SK-N-SH (cell line): ENCODE measurements at regions not wholly inside any gene's neighbourhood (a gene's known extent, or its start where the extent isn't known, plus 50 kb on each side); places are given as distances from the start of the nearest gene placed in this dataset.

Experiments used
- CTCF ChIA-PET: fragments of 300-600, 350-600 bp; formaldehyde crosslinking; extraction: SDS; loops from one replicate; lab custom pipeline; 2021; lab: Yijun Ruan, JAX
- POLR2A ChIA-PET: fragments of 350-600 bp; sonication (Branson Sonifier 250); formaldehyde crosslinking; extraction: SDS; loops from one replicate; lab custom pipeline; 2020; ENCODE audit warnings: antibody characterized with exemption, inconsistent platforms; lab: Yijun Ruan, JAX
- DNase-seq: peaks from one replicate; pipeline ENCODE4 v3.0.0; 2012
- H2AFZ ChIP-seq: fragments of 200-600 bp; sonication (generic); 2 replicates; pipeline ENCODE4 v1.8.1; 2016; ENCODE audit warnings: antibody characterized with exemption, mild to moderate bottlenecking, low read depth
- H3F3A ChIP-seq: fragments of 200-600 bp; sonication (generic); replicated peaks from 2 replicates; pipeline ENCODE3; 2016; ENCODE audit warnings: antibody characterized with exemption, mild to moderate bottlenecking; ENCODE audit not compliant: insufficient read depth
- H3K27ac ChIP-seq, 2 experiments: fragments of 200-500 bp in 1 of 2; fragments of 200-600 bp in 1 of 2; sonication (Bioruptor generic) in 1 of 2; sonication (generic), shearing (Covaris generic) in 1 of 2; 2 replicates each; pipeline versions ENCODE4 v1.5.1 to v1.6.1; 2014 to 2016; ENCODE audit warnings: low read depth in 2 of 2, inconsistent platforms in 1 of 2, low read length in 1 of 2, mild to moderate bottlenecking in 1 of 2, mixed read lengths in 1 of 2
- H3K27me3 ChIP-seq: fragments of 200-600 bp; sonication (generic), shearing (Covaris generic); 2 replicates; pipeline ENCODE4 v1.6.1; 2016; ENCODE audit warnings: mixed run types; ENCODE audit not compliant: insufficient read depth
- H3K36me3 ChIP-seq, 2 experiments: fragments of 200-500 bp in 1 of 2; fragments of 200-600 bp in 1 of 2; sonication (Bioruptor generic) in 1 of 2; sonication (generic) in 1 of 2; replicated peaks in 1 of 2; 2 replicates each; pipeline versions ENCODE3 to v1.5.1; 2014 to 2016; ENCODE audit warnings: low read length in 1 of 2, mild to moderate bottlenecking in 1 of 2; ENCODE audit not compliant: insufficient read depth in 2 of 2, control insufficient read depth in 1 of 2
- H3K4me1 ChIP-seq, 2 experiments: fragments of 200-500 bp in 1 of 2; fragments of 200-600 bp in 1 of 2; sonication (Bioruptor generic) in 1 of 2; sonication (generic), shearing (Covaris generic) in 1 of 2; 2 replicates each; pipeline versions ENCODE4 v1.5.1 to v1.6.1; 2014 to 2016; ENCODE audit warnings: low read depth in 1 of 2, low read length in 1 of 2, mixed run types in 1 of 2; ENCODE audit not compliant: insufficient read depth in 2 of 2, control insufficient read depth in 1 of 2
- H3K4me2 ChIP-seq: fragments of 200-600 bp; sonication (generic), shearing (Covaris generic); 2 replicates; pipeline ENCODE4 v1.6.1; 2017; ENCODE audit warnings: mixed run types
- H3K4me3 ChIP-seq, 2 experiments: fragments of 200-500 bp in 1 of 2; fragments of 200-600 bp in 1 of 2; sonication (Bioruptor generic) in 1 of 2; sonication (generic), shearing (Covaris generic) in 1 of 2; 2 replicates each; pipeline versions ENCODE4 v1.5.1 to v1.8.1; 2014 to 2016; ENCODE audit warnings: low read depth in 2 of 2, inconsistent platforms in 1 of 2, low read length in 1 of 2, mild to moderate bottlenecking in 1 of 2, mixed read lengths in 1 of 2, moderate library complexity in 1 of 2
- H3K79me2 ChIP-seq: fragments of 200-600 bp; sonication (generic); 2 replicates; pipeline ENCODE4 v1.8.1; 2017; ENCODE audit warnings: mild to moderate bottlenecking; ENCODE audit not compliant: insufficient read depth
- H3K9ac ChIP-seq: fragments of 200-600 bp; sonication (generic); 2 replicates; pipeline ENCODE4 v1.6.1; 2017; ENCODE audit warnings: mixed run types
- H3K9me2 ChIP-seq: fragments of 200-600 bp; sonication (generic); 2 replicates; pipeline ENCODE4 v1.6.1; 2017; ENCODE audit warnings: mixed run types
- H3K9me3 ChIP-seq: fragments of 200-600 bp; sonication (generic); 2 replicates; pipeline ENCODE4 v1.6.1; 2017; ENCODE audit warnings: mixed run types, mild to moderate bottlenecking, moderate library complexity
- H4K20me1 ChIP-seq: fragments of 200-600 bp; sonication (generic); 2 replicates; pipeline ENCODE4 v1.6.1; 2017; ENCODE audit warnings: mild to moderate bottlenecking, mixed run types; ENCODE audit not compliant: insufficient read depth
- CHD2 ChIP-seq: fragments of 150-350 bp; IDR thresholded peaks from 2 replicates; pipeline ENCODE4 v1.6.1; 2018; ENCODE audit warnings: low read length; ENCODE audit not compliant: partially characterized antibody
- EP300 ChIP-seq, 2 experiments: IDR thresholded peaks; 2 replicates each; pipeline versions ENCODE4 v1.4.0 to v1.6.1; 2012; ENCODE audit warnings: borderline replicate concordance in 1 of 2, low read depth in 1 of 2, low read length in 1 of 2
- FOSL2 ChIP-seq: IDR thresholded peaks from 2 replicates; pipeline ENCODE4 v1.4.0; 2012; ENCODE audit warnings: low read depth, mild to moderate bottlenecking, moderate library complexity, borderline replicate concordance
- GATA2 ChIP-seq: sonication (generic); formaldehyde crosslinking; IDR thresholded peaks from 2 replicates; pipeline ENCODE4 v1.5.0; 2020; ENCODE audit warnings: mild to moderate bottlenecking, missing genetic modification reagents
- RCOR1 ChIP-seq: fragments of 150-350 bp; IDR thresholded peaks from 2 replicates; pipeline ENCODE4 v1.6.1; 2017; ENCODE audit warnings: antibody characterized with exemption, low read length
- RFX5 ChIP-seq: IDR thresholded peaks from 2 replicates; pipeline ENCODE4 v1.6.1; 2012; ENCODE audit warnings: mild to moderate bottlenecking, improper control_type of control experiment, low read length
- RXRA ChIP-seq: IDR thresholded peaks from 2 replicates; pipeline ENCODE4 v1.4.0; 2012; ENCODE audit warnings: low read depth, mild to moderate bottlenecking, borderline replicate concordance
- TAF1 ChIP-seq: IDR thresholded peaks from 2 replicates; pipeline ENCODE4 v1.6.1; 2012; ENCODE audit warnings: low read depth, mild to moderate bottlenecking, low read length, moderate library complexity, borderline replicate concordance
- TEAD4 ChIP-seq: IDR thresholded peaks from 2 replicates; pipeline ENCODE4 v1.4.0; 2012; ENCODE audit warnings: mild to moderate bottlenecking, borderline replicate concordance; ENCODE audit not compliant: insufficient read depth
- YY1 ChIP-seq: IDR thresholded peaks from 2 replicates; pipeline ENCODE4 v1.4.0; 2012; ENCODE audit warnings: low read depth, mild to moderate bottlenecking
- WGBS: methylation state at CpG from one replicate; pipeline ENCODE4 v1.1.6; 2017; ENCODE audit warnings: low lambda C conversion rate; 5-methylcytosine and 5-hydroxymethylcytosine counted together
- TF ChIP-seq, protein P1 (sequence below): fragments of 200-600 bp; sonication (generic); IDR thresholded peaks from 2 replicates; pipeline ENCODE4 v1.6.1; 2017; ENCODE audit warnings: antibody characterized with exemption, mild to moderate bottlenecking, moderate library complexity
- TF ChIP-seq, protein P2 (sequence below): fragments of 150-350 bp; IDR thresholded peaks from 2 replicates; pipeline ENCODE4 v1.6.1; 2016; ENCODE audit warnings: mild to moderate bottlenecking, low read depth, low read length
- TF ChIP-seq, protein P3 (sequence below): IDR thresholded peaks from 2 replicates; pipeline ENCODE4; 2012
- TF ChIP-seq, protein P4 (sequence below): IDR thresholded peaks from 2 replicates; pipeline ENCODE4 v1.4.0; 2012; ENCODE audit warnings: low read depth, borderline replicate concordance
- TF ChIP-seq, protein P5 (sequence below): IDR thresholded peaks from 2 replicates; pipeline ENCODE4 v1.6.1; 2012; ENCODE audit warnings: mild to moderate bottlenecking, low read depth, low read length, moderate library complexity

DNA sequence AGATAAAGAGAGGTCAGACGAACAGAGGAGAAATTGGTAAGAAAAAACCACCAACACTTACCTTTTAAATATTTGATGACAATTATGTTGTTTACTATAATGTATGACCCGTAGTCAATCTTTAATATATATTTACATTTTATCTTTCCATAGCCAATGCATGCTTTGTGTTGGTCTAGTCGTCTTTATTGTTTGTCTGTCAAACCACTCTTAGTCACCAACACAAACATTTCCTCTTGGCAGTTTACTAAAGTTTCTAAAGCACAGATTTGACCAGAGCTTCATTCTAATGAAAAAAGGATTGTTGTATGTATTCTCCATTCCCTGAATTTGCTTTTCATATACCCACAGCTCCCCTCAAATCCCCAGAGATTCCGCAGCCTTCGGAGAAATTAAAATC lies 784.7 kb upstream of the PIK3C3 start:
- Histone ChIP-seq H3K9me3 (no peaks in the 10 kb centered on the region), H2AFZ (no peak overlapping the region), H3K79me2 (no peaks in the 10 kb centered on the region), H3K27me3 (no peaks in the 10 kb centered on the region), H3K4me3 (no peak overlapping the region), H3K27ac (no peak overlapping the region), H3K4me2 (no peak overlapping the region), H3K4me1 (no peaks in the 10 kb centered on the region; a peak in 1 of 4 replicates), H3K9ac (no peak overlapping the region), H3K9me2 (no peaks in the 10 kb centered on the region), H4K20me1 (no peaks in the 10 kb centered on the region), H3K36me3 (no peaks in the 10 kb centered on the region), H3F3A (no peaks in the 10 kb centered on the region)
- WGBS: 74% methylated on average over 5 of the region's 5 CpGs
- ChIA-PET CTCF (no interaction called here), POLR2A (no interaction called here)
- TF ChIP-seq, protein P1, sequence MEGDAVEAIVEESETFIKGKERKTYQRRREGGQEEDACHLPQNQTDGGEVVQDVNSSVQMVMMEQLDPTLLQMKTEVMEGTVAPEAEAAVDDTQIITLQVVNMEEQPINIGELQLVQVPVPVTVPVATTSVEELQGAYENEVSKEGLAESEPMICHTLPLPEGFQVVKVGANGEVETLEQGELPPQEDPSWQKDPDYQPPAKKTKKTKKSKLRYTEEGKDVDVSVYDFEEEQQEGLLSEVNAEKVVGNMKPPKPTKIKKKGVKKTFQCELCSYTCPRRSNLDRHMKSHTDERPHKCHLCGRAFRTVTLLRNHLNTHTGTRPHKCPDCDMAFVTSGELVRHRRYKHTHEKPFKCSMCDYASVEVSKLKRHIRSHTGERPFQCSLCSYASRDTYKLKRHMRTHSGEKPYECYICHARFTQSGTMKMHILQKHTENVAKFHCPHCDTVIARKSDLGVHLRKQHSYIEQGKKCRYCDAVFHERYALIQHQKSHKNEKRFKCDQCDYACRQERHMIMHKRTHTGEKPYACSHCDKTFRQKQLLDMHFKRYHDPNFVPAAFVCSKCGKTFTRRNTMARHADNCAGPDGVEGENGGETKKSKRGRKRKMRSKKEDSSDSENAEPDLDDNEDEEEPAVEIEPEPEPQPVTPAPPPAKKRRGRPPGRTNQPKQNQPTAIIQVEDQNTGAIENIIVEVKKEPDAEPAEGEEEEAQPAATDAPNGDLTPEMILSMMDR: no peak
- TF ChIP-seq RXRA: no peak
- TF ChIP-seq EP300 (IDR thresholded peaks at IDR 0.05; ENCODE audit: borderline replicate concordance in 1 of 2, low read depth in 1 of 2, low read length in 1 of 2): no peak
- TF ChIP-seq YY1: no peak
- no peak for TF ChIP-seq TAF1
- no peak for TF ChIP-seq CHD2
- TF ChIP-seq, protein P2, sequence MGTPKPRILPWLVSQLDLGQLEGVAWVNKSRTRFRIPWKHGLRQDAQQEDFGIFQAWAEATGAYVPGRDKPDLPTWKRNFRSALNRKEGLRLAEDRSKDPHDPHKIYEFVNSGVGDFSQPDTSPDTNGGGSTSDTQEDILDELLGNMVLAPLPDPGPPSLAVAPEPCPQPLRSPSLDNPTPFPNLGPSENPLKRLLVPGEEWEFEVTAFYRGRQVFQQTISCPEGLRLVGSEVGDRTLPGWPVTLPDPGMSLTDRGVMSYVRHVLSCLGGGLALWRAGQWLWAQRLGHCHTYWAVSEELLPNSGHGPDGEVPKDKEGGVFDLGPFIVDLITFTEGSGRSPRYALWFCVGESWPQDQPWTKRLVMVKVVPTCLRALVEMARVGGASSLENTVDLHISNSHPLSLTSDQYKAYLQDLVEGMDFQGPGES: no peak
- no peak for TF ChIP-seq RCOR1
- TF ChIP-seq FOSL2: no peak
- TF ChIP-seq, protein P3, sequence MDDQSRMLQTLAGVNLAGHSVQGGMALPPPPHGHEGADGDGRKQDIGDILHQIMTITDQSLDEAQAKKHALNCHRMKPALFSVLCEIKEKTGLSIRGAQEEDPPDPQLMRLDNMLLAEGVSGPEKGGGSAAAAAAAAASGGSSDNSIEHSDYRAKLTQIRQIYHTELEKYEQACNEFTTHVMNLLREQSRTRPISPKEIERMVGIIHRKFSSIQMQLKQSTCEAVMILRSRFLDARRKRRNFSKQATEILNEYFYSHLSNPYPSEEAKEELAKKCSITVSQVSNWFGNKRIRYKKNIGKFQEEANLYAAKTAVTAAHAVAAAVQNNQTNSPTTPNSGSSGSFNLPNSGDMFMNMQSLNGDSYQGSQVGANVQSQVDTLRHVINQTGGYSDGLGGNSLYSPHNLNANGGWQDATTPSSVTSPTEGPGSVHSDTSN: no peak
- TF ChIP-seq TEAD4: no peak
- no peak for TF ChIP-seq RFX5
- no peak for DNase-seq

DNA sequence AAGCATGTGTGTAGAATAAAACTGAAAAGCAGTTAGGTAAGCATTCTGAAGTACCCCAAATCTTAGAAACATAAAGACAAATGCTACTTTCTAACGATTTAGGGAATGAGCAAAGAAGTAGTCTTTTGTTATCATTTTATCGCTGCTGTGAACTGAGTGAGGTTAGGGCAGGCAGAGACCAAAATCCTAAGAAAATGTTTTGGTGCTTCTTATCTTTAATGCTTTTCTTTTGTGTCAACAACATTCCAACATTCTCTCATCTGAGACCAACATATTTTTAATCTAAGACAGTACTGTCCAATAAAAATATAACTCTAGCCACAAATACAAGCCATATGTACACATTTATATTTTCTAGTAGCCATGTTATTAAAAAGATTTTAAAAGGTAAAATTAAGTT lies 789.4 kb upstream of the PIK3C3 start:
- CTCF ChIA-PET: no interaction called here

More for the DNA sequence above, 789.4 kb upstream of the PIK3C3 start:
- Histone ChIP-seq H3K9me3 (no peaks in the 10 kb centered on the region), H3K27me3 (no peaks in the 10 kb centered on the region), H3K79me2 (no peaks in the 10 kb centered on the region), H3K4me1 (no peaks in the 10 kb centered on the region; a peak in 1 of 4 replicates), H3K27ac (no peak overlapping the region), H3K9ac (no peak overlapping the region), H3K36me3 (no peaks in the 10 kb centered on the region), H3K9me2 (no peaks in the 10 kb centered on the region), H4K20me1 (no peaks in the 10 kb centered on the region), H3F3A (no peaks in the 10 kb centered on the region), H3K4me3 (no peak overlapping the region), H2AFZ (no peak overlapping the region), H3K4me2 (no peak overlapping the region)
- TF ChIP-seq, protein P4, sequence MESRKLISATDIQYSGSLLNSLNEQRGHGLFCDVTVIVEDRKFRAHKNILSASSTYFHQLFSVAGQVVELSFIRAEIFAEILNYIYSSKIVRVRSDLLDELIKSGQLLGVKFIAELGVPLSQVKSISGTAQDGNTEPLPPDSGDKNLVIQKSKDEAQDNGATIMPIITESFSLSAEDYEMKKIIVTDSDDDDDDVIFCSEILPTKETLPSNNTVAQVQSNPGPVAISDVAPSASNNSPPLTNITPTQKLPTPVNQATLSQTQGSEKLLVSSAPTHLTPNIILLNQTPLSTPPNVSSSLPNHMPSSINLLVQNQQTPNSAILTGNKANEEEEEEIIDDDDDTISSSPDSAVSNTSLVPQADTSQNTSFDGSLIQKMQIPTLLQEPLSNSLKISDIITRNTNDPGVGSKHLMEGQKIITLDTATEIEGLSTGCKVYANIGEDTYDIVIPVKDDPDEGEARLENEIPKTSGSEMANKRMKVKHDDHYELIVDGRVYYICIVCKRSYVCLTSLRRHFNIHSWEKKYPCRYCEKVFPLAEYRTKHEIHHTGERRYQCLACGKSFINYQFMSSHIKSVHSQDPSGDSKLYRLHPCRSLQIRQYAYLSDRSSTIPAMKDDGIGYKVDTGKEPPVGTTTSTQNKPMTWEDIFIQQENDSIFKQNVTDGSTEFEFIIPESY: no peak
- no peak for TF ChIP-seq GATA2 (CRISPR knock-in tag)
- TF ChIP-seq, protein P5, sequence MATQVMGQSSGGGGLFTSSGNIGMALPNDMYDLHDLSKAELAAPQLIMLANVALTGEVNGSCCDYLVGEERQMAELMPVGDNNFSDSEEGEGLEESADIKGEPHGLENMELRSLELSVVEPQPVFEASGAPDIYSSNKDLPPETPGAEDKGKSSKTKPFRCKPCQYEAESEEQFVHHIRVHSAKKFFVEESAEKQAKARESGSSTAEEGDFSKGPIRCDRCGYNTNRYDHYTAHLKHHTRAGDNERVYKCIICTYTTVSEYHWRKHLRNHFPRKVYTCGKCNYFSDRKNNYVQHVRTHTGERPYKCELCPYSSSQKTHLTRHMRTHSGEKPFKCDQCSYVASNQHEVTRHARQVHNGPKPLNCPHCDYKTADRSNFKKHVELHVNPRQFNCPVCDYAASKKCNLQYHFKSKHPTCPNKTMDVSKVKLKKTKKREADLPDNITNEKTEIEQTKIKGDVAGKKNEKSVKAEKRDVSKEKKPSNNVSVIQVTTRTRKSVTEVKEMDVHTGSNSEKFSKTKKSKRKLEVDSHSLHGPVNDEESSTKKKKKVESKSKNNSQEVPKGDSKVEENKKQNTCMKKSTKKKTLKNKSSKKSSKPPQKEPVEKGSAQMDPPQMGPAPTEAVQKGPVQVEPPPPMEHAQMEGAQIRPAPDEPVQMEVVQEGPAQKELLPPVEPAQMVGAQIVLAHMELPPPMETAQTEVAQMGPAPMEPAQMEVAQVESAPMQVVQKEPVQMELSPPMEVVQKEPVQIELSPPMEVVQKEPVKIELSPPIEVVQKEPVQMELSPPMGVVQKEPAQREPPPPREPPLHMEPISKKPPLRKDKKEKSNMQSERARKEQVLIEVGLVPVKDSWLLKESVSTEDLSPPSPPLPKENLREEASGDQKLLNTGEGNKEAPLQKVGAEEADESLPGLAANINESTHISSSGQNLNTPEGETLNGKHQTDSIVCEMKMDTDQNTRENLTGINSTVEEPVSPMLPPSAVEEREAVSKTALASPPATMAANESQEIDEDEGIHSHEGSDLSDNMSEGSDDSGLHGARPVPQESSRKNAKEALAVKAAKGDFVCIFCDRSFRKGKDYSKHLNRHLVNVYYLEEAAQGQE: no peak
- POLR2A ChIA-PET: no interaction called here
- 68% methylated on average over 2 of the region's 2 CpGs for WGBS
- no peak for DNase-seq
